WTC11 (cell line): ENCODE measurements at regions not wholly inside any gene's neighbourhood (a gene's known extent, or its start where the extent isn't known, plus 50 kb on each side); places are given as distances from the start of the nearest gene placed in this dataset.

Experiments
- NR1H2 ChIP-seq: sonication (generic); formaldehyde crosslinking; IDR thresholded peaks from 2 replicates; pipeline ENCODE4 v1.9.0; 2021; ENCODE audit warnings: mild to moderate bottlenecking, moderate library complexity, missing genetic modification reagents
- TF ChIP-seq, protein P1 (sequence below): fragments of 200-600 bp; IDR thresholded peaks from 2 replicates; pipeline ENCODE4 v1.8.0; 2022; ENCODE audit warnings: antibody characterized with exemption

- TF ChIP-seq NR1H2 = no peak
- TF ChIP-seq, protein P1, sequence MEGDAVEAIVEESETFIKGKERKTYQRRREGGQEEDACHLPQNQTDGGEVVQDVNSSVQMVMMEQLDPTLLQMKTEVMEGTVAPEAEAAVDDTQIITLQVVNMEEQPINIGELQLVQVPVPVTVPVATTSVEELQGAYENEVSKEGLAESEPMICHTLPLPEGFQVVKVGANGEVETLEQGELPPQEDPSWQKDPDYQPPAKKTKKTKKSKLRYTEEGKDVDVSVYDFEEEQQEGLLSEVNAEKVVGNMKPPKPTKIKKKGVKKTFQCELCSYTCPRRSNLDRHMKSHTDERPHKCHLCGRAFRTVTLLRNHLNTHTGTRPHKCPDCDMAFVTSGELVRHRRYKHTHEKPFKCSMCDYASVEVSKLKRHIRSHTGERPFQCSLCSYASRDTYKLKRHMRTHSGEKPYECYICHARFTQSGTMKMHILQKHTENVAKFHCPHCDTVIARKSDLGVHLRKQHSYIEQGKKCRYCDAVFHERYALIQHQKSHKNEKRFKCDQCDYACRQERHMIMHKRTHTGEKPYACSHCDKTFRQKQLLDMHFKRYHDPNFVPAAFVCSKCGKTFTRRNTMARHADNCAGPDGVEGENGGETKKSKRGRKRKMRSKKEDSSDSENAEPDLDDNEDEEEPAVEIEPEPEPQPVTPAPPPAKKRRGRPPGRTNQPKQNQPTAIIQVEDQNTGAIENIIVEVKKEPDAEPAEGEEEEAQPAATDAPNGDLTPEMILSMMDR = no peak
These were observed 802.4 kb downstream of the TRIML1 start for GRCh38 chr4:188941524-188942119.
